Left ventricle myocardium inferior (tissue), 1 donor: ENCODE measurements at regions not wholly inside any gene's neighbourhood (a gene's known extent, or its start where the extent isn't known, plus 50 kb on each side); places are given as distances from the start of the nearest gene placed in this dataset.

ENCODE experiments used
- DNase-seq: peaks from one replicate; pipeline ENCODE4 v3.0.0-alpha.2; 2020
- H3K27ac ChIP-seq: fragments of 200-600 bp; replicated peaks from 2 replicates; pipeline ENCODE4 v1.8.0; 2021
- H3K27me3 ChIP-seq: fragments of 200-600 bp; 2 replicates; pipeline ENCODE4 v1.8.0; 2021; ENCODE audit warnings: low read depth
- H3K36me3 ChIP-seq: fragments of 200-600 bp; 2 replicates; pipeline ENCODE4 v1.8.0; 2021
- H3K4me1 ChIP-seq: fragments of 200-600 bp; 2 replicates; pipeline ENCODE4 v1.8.0; 2021
- H3K4me3 ChIP-seq: fragments of 200-600 bp; 2 replicates; pipeline ENCODE4 v1.8.0; 2021; ENCODE audit warnings: mild to moderate bottlenecking, moderate library complexity
- H3K9me3 ChIP-seq: fragments of 200-600 bp; replicated peaks from 2 replicates; pipeline ENCODE4 v1.8.0; 2021
- CTCF ChIP-seq: fragments of 200-600 bp; IDR thresholded peaks from 2 replicates; pipeline ENCODE4 v1.8.0; 2021; ENCODE audit warnings: antibody characterized with exemption, mild to moderate bottlenecking, borderline replicate concordance
- intact Hi-C: fragments of 100-400 bp; cut with micrococcal nuclease; formaldehyde crosslinking; loops from one replicate; pipeline ENCODE4 v1.11.0; 2022
- donor health status: DM: no; HTN: yes; CAD: no; lungs with severe emphysema.

- no peak overlapping the region for H3K4me3 ChIP-seq
- H3K9me3 ChIP-seq: no peaks in the 10 kb centered on the region
- H3K4me1 ChIP-seq: no peaks in the 10 kb centered on the region
- no peaks in the 10 kb centered on the region for H3K36me3 ChIP-seq
- H3K27ac ChIP-seq: no peak overlapping the region
- DNase-seq: no peak
- no peaks in the 10 kb centered on the region for H3K27me3 ChIP-seq
- TF ChIP-seq CTCF: no peak
- intact Hi-C loops: no loop called here
Observed at GRCh38 chr12:127519779-127520178, 747.2 kb upstream of the TMEM132C start.

- Histone ChIP-seq H3K4me3 (no peak overlapping the region), H3K27me3 (peaks cover 23% of the 10 kb centered on the region), H3K9me3 (no peaks in the 10 kb centered on the region), H3K27ac (no peak overlapping the region), H3K36me3 (no peaks in the 10 kb centered on the region), H3K4me1 (no peaks in the 10 kb centered on the region)
- no peak for DNase-seq
- intact Hi-C loops: no loop called here
- TF ChIP-seq CTCF: no peak
Observed at GRCh38 chr12:127526925-127527324, 740.0 kb upstream of the TMEM132C start.

- Histone ChIP-seq H3K27me3 (peaks cover 27% of the 10 kb centered on the region), H3K4me1 (no peaks in the 10 kb centered on the region), H3K9me3 (no peaks in the 10 kb centered on the region), H3K27ac (no peak overlapping the region), H3K36me3 (no peaks in the 10 kb centered on the region), H3K4me3 (no peak overlapping the region)
- intact Hi-C loops: no loop called here
- TF ChIP-seq CTCF: no peak
- DNase-seq: no peak
Observed at GRCh38 chr12:127528551-127528950, 738.4 kb upstream of the TMEM132C start.

GRCh38 chr12:127531542-127531941 is 735.4 kb upstream of the TMEM132C start:
- Histone ChIP-seq H3K27me3 (peaks cover 34% of the 10 kb centered on the region), H3K36me3 (no peaks in the 10 kb centered on the region), H3K9me3 (peaks cover 19% of the 10 kb centered on the region), H3K4me1 (no peaks in the 10 kb centered on the region), H3K27ac (no peak overlapping the region), H3K4me3 (no peak overlapping the region)
- intact Hi-C loops: no loop called here
- no peak for DNase-seq
- no peak for TF ChIP-seq CTCF

GRCh38 chr12:127533353-127533752 is 733.6 kb upstream of the TMEM132C start:
- DNase-seq: no peak
- Histone ChIP-seq H3K9me3 (peaks cover 19% of the 10 kb centered on the region), H3K27ac (no peak overlapping the region), H3K36me3 (no peaks in the 10 kb centered on the region), H3K4me1 (no peaks in the 10 kb centered on the region), H3K4me3 (no peak overlapping the region), H3K27me3 (peaks cover 33% of the 10 kb centered on the region)
- TF ChIP-seq CTCF: no peak
- intact Hi-C loops: no loop called here
